ENCODE measurements at regions not wholly inside any gene's neighbourhood (a gene's known extent, or its start where the extent isn't known, plus 50 kb on each side); places are given as distances from the start of the nearest gene placed in this dataset.

DNA sequence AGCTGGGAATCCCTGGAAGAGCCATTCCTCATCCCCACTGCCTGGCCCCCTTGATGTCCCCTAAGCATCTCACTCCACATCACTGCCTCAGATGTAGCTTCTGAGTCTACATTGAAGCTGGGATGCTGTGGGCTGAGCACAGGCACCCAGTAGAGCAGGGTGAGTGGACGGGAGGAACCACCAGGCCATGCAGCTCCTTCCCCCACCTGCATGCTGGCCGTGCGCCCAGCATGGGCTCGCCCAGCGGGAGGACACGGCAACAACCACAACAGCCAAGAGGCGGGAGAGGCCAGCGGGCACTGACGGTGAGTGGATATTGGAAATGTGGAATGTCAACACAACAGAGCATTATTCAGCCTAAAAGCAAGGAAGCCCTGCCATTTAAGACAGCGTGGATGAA, 310.9 kb downstream of the ADGRD1 start:
- Histone ChIP-seq H3K4me2 (ENCODE audit: low read depth, low read length) (no peak overlapping the region), H2AK5ac (ENCODE audit: low read depth, low read length) (no peak overlapping the region), H3K9me1 (ENCODE audit: insufficient read depth, low read length) (no peaks in the 10 kb centered on the region), H2BK20ac (ENCODE audit: low read depth, low read length) (no peak overlapping the region), H4K5ac (ENCODE audit: low read depth, low read length) (no peak overlapping the region), H3K27me3 (ENCODE audit: control insufficient read depth, insufficient read depth, low read length) (no peaks in the 10 kb centered on the region), H3K36me3 (ENCODE audit: control insufficient read depth, insufficient read depth, low read length) (no peaks in the 10 kb centered on the region), H3K23ac (ENCODE audit: low read depth, low read length) (no peak overlapping the region), H2BK5ac (ENCODE audit: low read depth, low read length, poor library complexity, severe bottlenecking) (no peak overlapping the region), H2BK120ac (ENCODE audit: low read depth, low read length) (no peak overlapping the region), H4K8ac (ENCODE audit: low read depth in 2 of 2, low read length in 2 of 2) (no peak overlapping the region), H3K9me3 (ENCODE audit: control insufficient read depth, insufficient read depth, low read length) (peaks cover 36% of the 10 kb centered on the region), H3K56ac (ENCODE audit: extremely low read depth, insufficient read depth, low read length) (no peak overlapping the region), H4K20me1 (ENCODE audit: insufficient read depth, low read length) (no peaks in the 10 kb centered on the region), H3K9ac (ENCODE audit: low read depth, low read length) (no peak overlapping the region), H3K4ac (ENCODE audit: low read depth, low read length) (no peak overlapping the region), H3K79me1 (ENCODE audit: low read depth in 1 of 2, low read length in 2 of 2) (no peaks in the 10 kb centered on the region), H2AFZ (replicated peaks; ENCODE audit: low read length, poor library complexity) (no peak overlapping the region), H3K14ac (replicated peaks; ENCODE audit: low read depth, low read length) (no peak overlapping the region), H3K18ac (ENCODE audit: low read depth, low read length) (no peak overlapping the region), H3K27ac (ENCODE audit: insufficient read depth, low read length) (no peak overlapping the region), H2BK15ac (ENCODE audit: low read depth, low read length) (no peak overlapping the region), H4K91ac (ENCODE audit: insufficient read depth, low read depth, low read length) (no peak overlapping the region), H3K4me1 (ENCODE audit: control insufficient read depth, insufficient read depth, low read length) (no peaks in the 10 kb centered on the region), H2AK9ac (replicated peaks; ENCODE audit: low read depth, low read length, poor library complexity) (no peak overlapping the region), H3K4me3 (ENCODE audit: insufficient read depth, low read depth, low read length) (no peak overlapping the region)
- intact Hi-C loops (cut with micrococcal nuclease) (no loop called here), in situ Hi-C loops (cut with MboI; ENCODE audit: low sequenced_read_pairs) (no loop called here), dilution Hi-C loops (cut with HindIII; ENCODE audit: low sequenced_read_pairs, unreplicated experiment) (no loop called here)
- TF ChIP-seq RCOR1 (IDR thresholded peaks at IDR 0.05; ENCODE audit: insufficient replicate concordance, low read length) (no peak), NFE2L2 (IDR thresholded peaks at IDR 0.05; ENCODE audit: low read depth, low read length) (no peak), MXI1 (IDR thresholded peaks at IDR 0.05; ENCODE audit: borderline replicate concordance, low read depth, low read length) (no peak), SMC3 (IDR thresholded peaks at IDR 0.05; ENCODE audit: low read depth, low read length) (no peak), RFX5 (IDR thresholded peaks at IDR 0.05; ENCODE audit: low read depth, low read length) (no peak), FOS (IDR thresholded peaks at IDR 0.05; ENCODE audit: low read depth, low read length) (no peak), CEBPB (IDR thresholded peaks at IDR 0.05; ENCODE audit: low read depth, low read length) (no peak), BHLHE40 (IDR thresholded peaks at IDR 0.05; ENCODE audit: low read depth, low read length) (no peak), POLR2A (IDR thresholded peaks at IDR 0.05; ENCODE audit: low read depth, low read length) (no peak), CHD1 (IDR thresholded peaks at IDR 0.05; ENCODE audit: low read depth, low read length) (no peak), MAZ (IDR thresholded peaks at IDR 0.05; ENCODE audit: borderline replicate concordance, low read depth, low read length) (no peak), RAD21 (IDR thresholded peaks at IDR 0.05; ENCODE audit: low read length) (no peak), MAFK (IDR thresholded peaks at IDR 0.05; ENCODE audit: low read depth, low read length) (no peak)
- TF ChIP-seq, protein P1, sequence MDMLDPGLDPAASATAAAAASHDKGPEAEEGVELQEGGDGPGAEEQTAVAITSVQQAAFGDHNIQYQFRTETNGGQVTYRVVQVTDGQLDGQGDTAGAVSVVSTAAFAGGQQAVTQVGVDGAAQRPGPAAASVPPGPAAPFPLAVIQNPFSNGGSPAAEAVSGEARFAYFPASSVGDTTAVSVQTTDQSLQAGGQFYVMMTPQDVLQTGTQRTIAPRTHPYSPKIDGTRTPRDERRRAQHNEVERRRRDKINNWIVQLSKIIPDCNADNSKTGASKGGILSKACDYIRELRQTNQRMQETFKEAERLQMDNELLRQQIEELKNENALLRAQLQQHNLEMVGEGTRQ (IDR thresholded peaks at IDR 0.05; ENCODE audit: low read depth, low read length) = no peak
- TF ChIP-seq, protein P2, sequence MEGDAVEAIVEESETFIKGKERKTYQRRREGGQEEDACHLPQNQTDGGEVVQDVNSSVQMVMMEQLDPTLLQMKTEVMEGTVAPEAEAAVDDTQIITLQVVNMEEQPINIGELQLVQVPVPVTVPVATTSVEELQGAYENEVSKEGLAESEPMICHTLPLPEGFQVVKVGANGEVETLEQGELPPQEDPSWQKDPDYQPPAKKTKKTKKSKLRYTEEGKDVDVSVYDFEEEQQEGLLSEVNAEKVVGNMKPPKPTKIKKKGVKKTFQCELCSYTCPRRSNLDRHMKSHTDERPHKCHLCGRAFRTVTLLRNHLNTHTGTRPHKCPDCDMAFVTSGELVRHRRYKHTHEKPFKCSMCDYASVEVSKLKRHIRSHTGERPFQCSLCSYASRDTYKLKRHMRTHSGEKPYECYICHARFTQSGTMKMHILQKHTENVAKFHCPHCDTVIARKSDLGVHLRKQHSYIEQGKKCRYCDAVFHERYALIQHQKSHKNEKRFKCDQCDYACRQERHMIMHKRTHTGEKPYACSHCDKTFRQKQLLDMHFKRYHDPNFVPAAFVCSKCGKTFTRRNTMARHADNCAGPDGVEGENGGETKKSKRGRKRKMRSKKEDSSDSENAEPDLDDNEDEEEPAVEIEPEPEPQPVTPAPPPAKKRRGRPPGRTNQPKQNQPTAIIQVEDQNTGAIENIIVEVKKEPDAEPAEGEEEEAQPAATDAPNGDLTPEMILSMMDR (conservative IDR thresholded peaks at IDR 0.05; ENCODE audit: low read depth, low read length) = no peak
- TF ChIP-seq, protein P3, sequence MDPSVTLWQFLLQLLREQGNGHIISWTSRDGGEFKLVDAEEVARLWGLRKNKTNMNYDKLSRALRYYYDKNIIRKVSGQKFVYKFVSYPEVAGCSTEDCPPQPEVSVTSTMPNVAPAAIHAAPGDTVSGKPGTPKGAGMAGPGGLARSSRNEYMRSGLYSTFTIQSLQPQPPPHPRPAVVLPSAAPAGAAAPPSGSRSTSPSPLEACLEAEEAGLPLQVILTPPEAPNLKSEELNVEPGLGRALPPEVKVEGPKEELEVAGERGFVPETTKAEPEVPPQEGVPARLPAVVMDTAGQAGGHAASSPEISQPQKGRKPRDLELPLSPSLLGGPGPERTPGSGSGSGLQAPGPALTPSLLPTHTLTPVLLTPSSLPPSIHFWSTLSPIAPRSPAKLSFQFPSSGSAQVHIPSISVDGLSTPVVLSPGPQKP (IDR thresholded peaks at IDR 0.05; ENCODE audit: borderline replicate concordance, low read depth, low read length) = no peak
- ChIA-PET POLR2A (ENCODE audit: unreplicated experiment) (no interaction called here), CTCF (no interaction called here)
- DNase-seq (no peak), ATAC-seq (ENCODE audit: low read depth) (no peak)
- 67% methylated on average over 1 of the region's 10 CpGs; no CpG with 5 or more reads in 1 of the 2 experiments for WGBS, 2 experiments (ENCODE audit: extremely low coverage in 2 of 2, insufficient read length in 1 of 2)
- BruUV-seq (replicated peaks) = no TSS peak

Data from IMR-90 (cell line).